LNCaP clone FGC (cell line): ENCODE measurements at regions not wholly inside any gene's neighbourhood (a gene's known extent, or its start where the extent isn't known, plus 50 kb on each side); places are given as distances from the start of the nearest gene placed in this dataset.

Source experiments
- DNase-seq: peaks from one replicate; pipeline ENCODE4 v3.0.0-alpha.2; 2011; ENCODE audit warnings: low read depth
- H3K4me3 ChIP-seq: 2 replicates; pipeline ENCODE4 v1.5.1; 2011; ENCODE audit warnings: mild to moderate bottlenecking, low read depth, low read length, control low read depth
- CTCF ChIP-seq: IDR thresholded peaks from 2 replicates; pipeline ENCODE4 v1.5.1; 2012; ENCODE audit warnings: mild to moderate bottlenecking; ENCODE audit not compliant: control insufficient read depth, insufficient read depth; ENCODE audit errors: extremely low read depth

- H3K4me3 ChIP-seq: no peak overlapping the region
- TF ChIP-seq CTCF: no peak
- DNase-seq: no peak
These were observed 508.1 kb downstream of the EIPR1 start for GRCh38 chr2:2869553-2869952.

- no peak for DNase-seq
- no peak overlapping the region for H3K4me3 ChIP-seq
- no peak for TF ChIP-seq CTCF
These were observed 509.5 kb downstream of the EIPR1 start for GRCh38 chr2:2868085-2868484.

- no peak for TF ChIP-seq CTCF
- H3K4me3 ChIP-seq: no peak overlapping the region
- DNase-seq: no peak
These were observed 510.1 kb downstream of the EIPR1 start for GRCh38 chr2:2867397-2867979.

- DNase-seq: no peak
- TF ChIP-seq CTCF: no peak
- H3K4me3 ChIP-seq: no peak overlapping the region
These were observed 511.2 kb downstream of the EIPR1 start for GRCh38 chr2:2866459-2866858.

- H3K4me3 ChIP-seq: no peak overlapping the region
- no peak for TF ChIP-seq CTCF
- DNase-seq: no peak
These were observed 515.2 kb downstream of the EIPR1 start for GRCh38 chr2:2862386-2862785.

GRCh38 chr2:2861666-2862240, 515.9 kb downstream of the EIPR1 start:
- TF ChIP-seq CTCF: no peak
- no peak for DNase-seq
- no peak overlapping the region for H3K4me3 ChIP-seq
